Neural progenitor cell (in vitro differentiated cells): ENCODE measurements at regions not wholly inside any gene's neighbourhood (a gene's known extent, or its start where the extent isn't known, plus 50 kb on each side); places are given as distances from the start of the nearest gene placed in this dataset.

Experiments used
- EZH2 ChIP-seq: fragments of 200-600 bp; sonication (generic); IDR thresholded peaks from 2 replicates; pipeline ENCODE4 v1.6.1; 2017; ENCODE audit warnings: antibody characterized with exemption, mild to moderate bottlenecking, moderate library complexity
- EZH2phosphoT487 ChIP-seq: fragments of 200-600 bp; sonication (generic); IDR thresholded peaks from 2 replicates; pipeline ENCODE4 v1.6.1; 2017; ENCODE audit warnings: antibody characterized with exemption
- TF ChIP-seq, protein P1 (sequence below): fragments of 200-600 bp; sonication (generic); IDR thresholded peaks from 2 replicates; pipeline ENCODE4 v1.5.1; 2017; ENCODE audit warnings: antibody characterized with exemption, mild to moderate bottlenecking

GRCh38 chr16:6531067-6531466, 801.6 kb upstream of the RBFOX1 start:
- TF ChIP-seq, protein P1, sequence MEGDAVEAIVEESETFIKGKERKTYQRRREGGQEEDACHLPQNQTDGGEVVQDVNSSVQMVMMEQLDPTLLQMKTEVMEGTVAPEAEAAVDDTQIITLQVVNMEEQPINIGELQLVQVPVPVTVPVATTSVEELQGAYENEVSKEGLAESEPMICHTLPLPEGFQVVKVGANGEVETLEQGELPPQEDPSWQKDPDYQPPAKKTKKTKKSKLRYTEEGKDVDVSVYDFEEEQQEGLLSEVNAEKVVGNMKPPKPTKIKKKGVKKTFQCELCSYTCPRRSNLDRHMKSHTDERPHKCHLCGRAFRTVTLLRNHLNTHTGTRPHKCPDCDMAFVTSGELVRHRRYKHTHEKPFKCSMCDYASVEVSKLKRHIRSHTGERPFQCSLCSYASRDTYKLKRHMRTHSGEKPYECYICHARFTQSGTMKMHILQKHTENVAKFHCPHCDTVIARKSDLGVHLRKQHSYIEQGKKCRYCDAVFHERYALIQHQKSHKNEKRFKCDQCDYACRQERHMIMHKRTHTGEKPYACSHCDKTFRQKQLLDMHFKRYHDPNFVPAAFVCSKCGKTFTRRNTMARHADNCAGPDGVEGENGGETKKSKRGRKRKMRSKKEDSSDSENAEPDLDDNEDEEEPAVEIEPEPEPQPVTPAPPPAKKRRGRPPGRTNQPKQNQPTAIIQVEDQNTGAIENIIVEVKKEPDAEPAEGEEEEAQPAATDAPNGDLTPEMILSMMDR = no peak
- no peak for TF ChIP-seq EZH2phosphoT487
- no peak for TF ChIP-seq EZH2
